GM12872 (cell line): ENCODE measurements at regions not wholly inside any gene's neighbourhood (a gene's known extent, or its start where the extent isn't known, plus 50 kb on each side); places are given as distances from the start of the nearest gene placed in this dataset.

Experiments
- CTCF ChIP-seq: IDR thresholded peaks from 3 replicates; pipeline ENCODE4 v1.5.1; 2011; ENCODE audit warnings: low read depth, mild to moderate bottlenecking, low read length, moderate library complexity; ENCODE audit not compliant: insufficient read depth

- no peak for TF ChIP-seq CTCF
Observed at GRCh38 chr11:121899520-121899919, 216.5 kb downstream of the BLID start.

GRCh38 chr11:121898903-121899302, 217.1 kb downstream of the BLID start:
- TF ChIP-seq CTCF = no peak

GRCh38 chr11:121895919-121896318, 220.1 kb downstream of the BLID start:
- TF ChIP-seq CTCF = no peak

GRCh38 chr11:121894581-121894980, 221.4 kb downstream of the BLID start:
- TF ChIP-seq CTCF = no peak

- no peak for TF ChIP-seq CTCF
Observed at GRCh38 chr11:121892863-121893262, 223.2 kb downstream of the BLID start.

- TF ChIP-seq CTCF = no peak
Observed at GRCh38 chr11:121892131-121892681, 223.8 kb downstream of the BLID start.

GRCh38 chr11:121890946-121891515, 225.0 kb downstream of the BLID start:
- TF ChIP-seq CTCF = no peak
